ENCODE measurements at regions not wholly inside any gene's neighbourhood (a gene's known extent, or its start where the extent isn't known, plus 50 kb on each side); places are given as distances from the start of the nearest gene placed in this dataset.

GRCh38 chr3:181855825-181856224 lies 144.1 kb downstream of the SOX2 start:
- Histone ChIP-seq H3K4me3 (ENCODE audit: low read depth, low read length, poor library complexity, severe bottlenecking) (no peak overlapping the region), H3K9me2 (ENCODE audit: low read depth, low read length) (no peaks in the 10 kb centered on the region), H3K27ac (ENCODE audit: low read depth, low read length, poor library complexity, severe bottlenecking) (peak overlapping the region; percentile 35), H3K36me3 (ENCODE audit: insufficient read depth, low read length) (no peaks in the 10 kb centered on the region), H2AFZ (ENCODE audit: low read length) (no peak overlapping the region), H3K9ac (ENCODE audit: low read length) (no peak overlapping the region), H3K27me3 (ENCODE audit: insufficient read depth, low read length) (no peaks in the 10 kb centered on the region), H3K4me1 (ENCODE audit: insufficient read depth, low read length, severe bottlenecking) (peaks cover 35% of the 10 kb centered on the region), H3K79me2 (ENCODE audit: insufficient read depth, low read length) (no peaks in the 10 kb centered on the region), H3F3A (ENCODE audit: insufficient read depth, low read length) (no peaks in the 10 kb centered on the region), H3K4me2 (ENCODE audit: low read length) (no peak overlapping the region), H3K9me3 (ENCODE audit: low read length) (0 out of 2 replicates have a peak, but pooled peaks cover 4% of the 10 kb centered on the region), H4K20me1 (ENCODE audit: insufficient read depth, low read length) (no peaks in the 10 kb centered on the region)
- TF ChIP-seq EZH2 (IDR thresholded peaks at IDR 0.05; ENCODE audit: borderline replicate concordance, low read length) (no peak), CTCF (IDR thresholded peaks at IDR 0.05; ENCODE audit: low read length) (no peak)

DNA sequence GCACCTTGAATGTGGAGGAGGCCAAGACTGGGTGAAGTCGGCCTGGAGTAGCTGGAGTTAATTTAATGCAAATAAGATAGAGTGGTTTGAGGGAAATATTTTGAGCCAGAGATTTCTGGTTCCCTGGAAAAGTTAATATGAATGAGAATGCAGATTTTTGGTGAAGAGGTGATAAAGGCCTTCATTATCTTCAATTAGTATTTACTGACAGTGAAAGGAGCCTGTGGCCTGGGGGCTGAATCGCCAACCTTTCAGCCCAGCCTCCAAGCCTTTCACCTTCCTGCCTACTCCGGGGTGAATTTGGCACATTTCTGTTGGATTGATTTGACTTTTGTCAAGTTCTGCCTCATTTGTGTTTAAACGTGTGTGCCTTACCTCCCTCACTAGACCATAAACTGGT lies 147.8 kb downstream of the SOX2 start:
- H2AFZ ChIP-seq (ENCODE audit: low read length), result peak overlapping the region; percentile 70
- no peaks in the 10 kb centered on the region for H3K9me2 ChIP-seq (ENCODE audit: low read depth, low read length)
- H3K4me2 ChIP-seq (ENCODE audit: low read length), result no peak overlapping the region
- no peaks in the 10 kb centered on the region for H3K36me3 ChIP-seq (ENCODE audit: insufficient read depth, low read length)
- H3K4me3 ChIP-seq (ENCODE audit: low read depth, low read length, poor library complexity, severe bottlenecking), result no peak overlapping the region
- H3F3A ChIP-seq (ENCODE audit: insufficient read depth, low read length), result no peaks in the 10 kb centered on the region
- H3K4me1 ChIP-seq (ENCODE audit: insufficient read depth, low read length, severe bottlenecking), result peaks cover 38% of the 10 kb centered on the region
- no peaks in the 10 kb centered on the region for H3K79me2 ChIP-seq (ENCODE audit: insufficient read depth, low read length)
- no peak overlapping the region for H3K9ac ChIP-seq (ENCODE audit: low read length)
- no peak for TF ChIP-seq CTCF (IDR thresholded peaks at IDR 0.05; ENCODE audit: low read length)
- no peak for TF ChIP-seq EZH2 (IDR thresholded peaks at IDR 0.05; ENCODE audit: borderline replicate concordance, low read length)
- H3K27ac ChIP-seq (ENCODE audit: low read depth, low read length, poor library complexity, severe bottlenecking), result peak overlapping the region; percentile 13
- H3K27me3 ChIP-seq (ENCODE audit: insufficient read depth, low read length), result no peaks in the 10 kb centered on the region
- H3K9me3 ChIP-seq (ENCODE audit: low read length), result no peaks in the 10 kb centered on the region
- H4K20me1 ChIP-seq (ENCODE audit: insufficient read depth, low read length), result no peaks in the 10 kb centered on the region

DNA sequence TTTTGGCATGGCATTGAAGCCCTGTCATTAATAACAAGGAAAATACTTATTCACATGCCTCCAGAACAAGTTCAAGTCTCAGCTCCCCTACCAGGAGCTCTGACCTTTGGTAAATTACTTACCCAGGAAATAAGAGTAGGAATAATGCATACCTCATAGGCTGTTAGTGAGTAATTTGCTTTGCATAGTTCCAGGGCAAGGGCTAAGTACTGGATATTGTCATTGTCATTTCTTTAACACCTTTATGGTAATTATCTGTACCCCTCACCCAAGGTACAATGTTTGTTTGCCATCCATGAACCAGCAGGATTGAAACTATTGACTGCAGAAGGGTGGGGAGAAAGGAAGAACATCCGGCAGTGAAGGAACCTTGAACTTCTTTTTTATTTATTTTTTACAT lies 148.5 kb downstream of the SOX2 start:
- no peak overlapping the region for H3K9ac ChIP-seq (ENCODE audit: low read length)
- peak overlapping the region; percentile 13 for H3K27ac ChIP-seq (ENCODE audit: low read depth, low read length, poor library complexity, severe bottlenecking)
- no peaks in the 10 kb centered on the region for H3F3A ChIP-seq (ENCODE audit: insufficient read depth, low read length)
- no peak overlapping the region for H2AFZ ChIP-seq (ENCODE audit: low read length)
- no peak overlapping the region for H3K4me3 ChIP-seq (ENCODE audit: low read depth, low read length, poor library complexity, severe bottlenecking)
- TF ChIP-seq EZH2 (IDR thresholded peaks at IDR 0.05; ENCODE audit: borderline replicate concordance, low read length) (no peak), CTCF (IDR thresholded peaks at IDR 0.05; ENCODE audit: low read length) (no peak)
- H3K9me3 ChIP-seq (ENCODE audit: low read length), result no peaks in the 10 kb centered on the region
- no peaks in the 10 kb centered on the region for H4K20me1 ChIP-seq (ENCODE audit: insufficient read depth, low read length)
- H3K4me1 ChIP-seq (ENCODE audit: insufficient read depth, low read length, severe bottlenecking), result peaks cover 36% of the 10 kb centered on the region
- no peaks in the 10 kb centered on the region for H3K79me2 ChIP-seq (ENCODE audit: insufficient read depth, low read length)
- H3K4me2 ChIP-seq (ENCODE audit: low read length), result no peak overlapping the region
- no peaks in the 10 kb centered on the region for H3K27me3 ChIP-seq (ENCODE audit: insufficient read depth, low read length)
- no peaks in the 10 kb centered on the region for H3K36me3 ChIP-seq (ENCODE audit: insufficient read depth, low read length)
- no peaks in the 10 kb centered on the region for H3K9me2 ChIP-seq (ENCODE audit: low read depth, low read length)

Data from OCI-LY1 (cell line).